ENCODE measurements at regions not wholly inside any gene's neighbourhood (a gene's known extent, or its start where the extent isn't known, plus 50 kb on each side); places are given as distances from the start of the nearest gene placed in this dataset.

GRCh38 chr3:38994251-38994650 lies 57.5 kb downstream of the SCN11A start:
- Histone ChIP-seq H3K36me3 (no peaks in the 10 kb centered on the region), H3K9ac (no peak overlapping the region), H3F3A (ENCODE audit: low read depth) (peaks cover 11% of the 10 kb centered on the region), H3K4me1 (peaks cover 19% of the 10 kb centered on the region), H3K9me3 (ENCODE audit: low read depth) (no peaks in the 10 kb centered on the region), H3K27me3 (no peaks in the 10 kb centered on the region), H3K79me2 (ENCODE audit: low read depth) (no peaks in the 10 kb centered on the region), H3K4me3 (no peak overlapping the region), H4K20me1 (ENCODE audit: low read depth) (no peaks in the 10 kb centered on the region), H3K4me2 (no peak overlapping the region), H3K27ac (no peak overlapping the region), H2AFZ (replicated peaks) (no peak overlapping the region)
- peaks cover 7% of the 10 kb centered on the region for H3K4me1 Mint-ChIP-seq
- TF ChIP-seq CTCF (IDR thresholded peaks at IDR 0.05) (no peak), EZH2 (IDR thresholded peaks at IDR 0.05) (no peak), EZH2phosphoT487 (IDR thresholded peaks at IDR 0.05) (no peak)
- no peak overlapping the region for H3K27ac Mint-ChIP-seq
- H3K36me3 Mint-ChIP-seq = no peaks in the 10 kb centered on the region
- H3K4me3 Mint-ChIP-seq = no peak overlapping the region
- no peaks in the 10 kb centered on the region for H3K27me3 Mint-ChIP-seq (ENCODE audit: insufficient read depth, low read depth)
- DNase-seq (ENCODE audit: low spot score) = no peak
- H3K9me3 Mint-ChIP-seq = no peaks in the 10 kb centered on the region

GRCh38 chr3:38992117-38992760 lies 59.5 kb downstream of the SCN11A start:
- no peak overlapping the region for H3K27ac ChIP-seq
- H3K4me2 ChIP-seq = no peak overlapping the region
- no peak for DNase-seq (ENCODE audit: low spot score)
- H3K4me3 ChIP-seq = no peak overlapping the region
- no peak overlapping the region for H3K27ac Mint-ChIP-seq
- no peaks in the 10 kb centered on the region for H4K20me1 ChIP-seq (ENCODE audit: low read depth)
- H3K4me1 ChIP-seq = peaks cover 19% of the 10 kb centered on the region
- H3K9me3 Mint-ChIP-seq = no peaks in the 10 kb centered on the region
- peaks cover 7% of the 10 kb centered on the region for H3K4me1 Mint-ChIP-seq
- H3K79me2 ChIP-seq (ENCODE audit: low read depth) = no peaks in the 10 kb centered on the region
- H3F3A ChIP-seq (ENCODE audit: low read depth) = peaks cover 11% of the 10 kb centered on the region
- H3K9ac ChIP-seq = no peak overlapping the region
- H2AFZ ChIP-seq (replicated peaks) = no peak overlapping the region
- no peaks in the 10 kb centered on the region for H3K36me3 Mint-ChIP-seq
- no peaks in the 10 kb centered on the region for H3K36me3 ChIP-seq
- no peaks in the 10 kb centered on the region for H3K27me3 Mint-ChIP-seq (ENCODE audit: insufficient read depth, low read depth)
- TF ChIP-seq EZH2phosphoT487 (IDR thresholded peaks at IDR 0.05) (no peak), EZH2 (IDR thresholded peaks at IDR 0.05) (no peak), CTCF (IDR thresholded peaks at IDR 0.05) (no peak)
- H3K9me3 ChIP-seq (ENCODE audit: low read depth) = no peaks in the 10 kb centered on the region
- H3K27me3 ChIP-seq = no peaks in the 10 kb centered on the region
- no peak overlapping the region for H3K4me3 Mint-ChIP-seq

GRCh38 chr3:38990621-38991020 lies 61.1 kb downstream of the SCN11A start:
- H3K4me2 ChIP-seq = peak overlapping the region; percentile 23

More at GRCh38 chr3:38990621-38991020, 61.1 kb downstream of the SCN11A start:
- Histone ChIP-seq H3K4me1 (peaks cover 19% of the 10 kb centered on the region), H3K4me3 (no peak overlapping the region), H4K20me1 (ENCODE audit: low read depth) (no peaks in the 10 kb centered on the region), H3K27me3 (no peaks in the 10 kb centered on the region), H2AFZ (replicated peaks) (peak overlapping the region; percentile 74), H3K79me2 (ENCODE audit: low read depth) (no peaks in the 10 kb centered on the region), H3K36me3 (no peaks in the 10 kb centered on the region), H3K9me3 (ENCODE audit: low read depth) (no peaks in the 10 kb centered on the region), H3F3A (ENCODE audit: low read depth) (peaks cover 11% of the 10 kb centered on the region), H3K9ac (no peak overlapping the region), H3K27ac (peak overlapping the region; percentile 43)
- Mint-ChIP-seq H3K36me3 (no peaks in the 10 kb centered on the region), H3K27me3 (ENCODE audit: insufficient read depth, low read depth) (no peaks in the 10 kb centered on the region), H3K27ac (no peak overlapping the region), H3K4me1 (peaks cover 7% of the 10 kb centered on the region), H3K9me3 (no peaks in the 10 kb centered on the region), H3K4me3 (no peak overlapping the region)
- no peak for DNase-seq (ENCODE audit: low spot score)
- no peak for TF ChIP-seq EZH2 (IDR thresholded peaks at IDR 0.05)
- no peak for TF ChIP-seq EZH2phosphoT487 (IDR thresholded peaks at IDR 0.05)
- TF ChIP-seq CTCF (IDR thresholded peaks at IDR 0.05) = no peak

Measured in neural progenitor cell (in vitro differentiated cells).